HG03442 (cell line): ENCODE measurements at regions not wholly inside any gene's neighbourhood (a gene's known extent, or its start where the extent isn't known, plus 50 kb on each side); places are given as distances from the start of the nearest gene placed in this dataset.
"Not testable (repeated sequence)": the region's sequence is repeated elsewhere in the genome, so short reads cannot be mapped to it uniquely, and the experiment has no call there.

Experiments
- ATAC-seq: cut with Tn5 transposase; IDR thresholded peaks from one replicate; pipeline ENCODE4 v1.9.1; 2021; ENCODE audit warnings: mild to moderate bottlenecking, moderate library complexity; ENCODE audit not compliant: unreplicated experiment

GRCh38 chr6:92000112-92000511 is 1413.2 kb upstream of the MAP3K7 start:
- ATAC-seq: no peak

GRCh38 chr6:91994787-91995186 is 1407.9 kb upstream of the MAP3K7 start:
- no peak for ATAC-seq

- ATAC-seq: no peak
Observed at GRCh38 chr6:91982559-91982958, 1395.7 kb upstream of the MAP3K7 start.

- no peak for ATAC-seq
Observed at GRCh38 chr6:91976797-91977196, 1389.9 kb upstream of the MAP3K7 start.

GRCh38 chr6:91970700-91971099 is 1383.8 kb upstream of the MAP3K7 start:
- ATAC-seq: no peak

GRCh38 chr6:91965872-91966271 is 1379.0 kb upstream of the MAP3K7 start:
- no peak for ATAC-seq

- ATAC-seq: no peak
Observed at GRCh38 chr6:91961671-91962070, 1374.8 kb upstream of the MAP3K7 start.

- no peak for ATAC-seq
Observed at GRCh38 chr6:91961236-91961635, 1374.4 kb upstream of the MAP3K7 start.

GRCh38 chr6:91941838-91942237 is 1355.0 kb upstream of the MAP3K7 start:
- ATAC-seq: no peak

GRCh38 chr6:91940801-91941200 is 1353.9 kb upstream of the MAP3K7 start:
- no peak for ATAC-seq

GRCh38 chr6:91926827-91927226 is 1340.0 kb upstream of the MAP3K7 start:
- no peak for ATAC-seq

GRCh38 chr6:91926361-91926760 is 1339.5 kb upstream of the MAP3K7 start:
- ATAC-seq: no peak

GRCh38 chr6:91911945-91912344 is 1325.1 kb upstream of the MAP3K7 start:
- ATAC-seq: no peak

GRCh38 chr6:91904586-91905164 is 1317.8 kb upstream of the MAP3K7 start:
- ATAC-seq: no peak

- ATAC-seq: no peak
Observed at GRCh38 chr6:91895599-91896285, 1308.9 kb upstream of the MAP3K7 start.

- ATAC-seq: no peak
Observed at GRCh38 chr6:91886183-91886795, 1299.4 kb upstream of the MAP3K7 start.

- ATAC-seq: not testable (repeated sequence)
Observed at GRCh38 chr6:91881791-91882190, 1294.9 kb upstream of the MAP3K7 start.

GRCh38 chr6:91879386-91879995 is 1292.6 kb upstream of the MAP3K7 start:
- no peak for ATAC-seq

- no peak for ATAC-seq
Observed at GRCh38 chr6:91877994-91878393, 1291.1 kb upstream of the MAP3K7 start.

GRCh38 chr6:91874971-91875370 is 1288.1 kb upstream of the MAP3K7 start:
- ATAC-seq: no peak

- no peak for ATAC-seq
Observed at GRCh38 chr6:91868539-91869202, 1281.8 kb upstream of the MAP3K7 start.
